ENCODE measurements at regions not wholly inside any gene's neighbourhood (a gene's known extent, or its start where the extent isn't known, plus 50 kb on each side); places are given as distances from the start of the nearest gene placed in this dataset.
A peak's percentile ranks its signal among the peaks of the same experiment; 100 is the strongest.
"Not testable (repeated sequence)": the region's sequence is repeated elsewhere in the genome, so short reads cannot be mapped to it uniquely, and the experiment has no call there.

GRCh38 chr18:73340135-73340977, 472.6 kb upstream of the NETO1 start:
- H3K27ac ChIP-seq = no peak overlapping the region

GRCh38 chr18:73331212-73331772, 463.5 kb upstream of the NETO1 start:
- no peak overlapping the region for H3K27ac ChIP-seq
- TF ChIP-seq ZFX (IDR thresholded peaks at IDR 0.05; ENCODE audit: borderline replicate concordance) (no peak), CTCF (IDR thresholded peaks at IDR 0.05) (no peak)

More at GRCh38 chr18:73340135-73340977, 472.6 kb upstream of the NETO1 start:
- TF ChIP-seq ZFX (IDR thresholded peaks at IDR 0.05; ENCODE audit: borderline replicate concordance) = no peak
- TF ChIP-seq CTCF (IDR thresholded peaks at IDR 0.05) = no peak

GRCh38 chr18:73330106-73330505, 462.3 kb upstream of the NETO1 start:
- H3K27ac ChIP-seq = not testable (repeated sequence)

- not testable (repeated sequence) for H3K27ac ChIP-seq
These were observed 456.5 kb upstream of the NETO1 start for GRCh38 chr18:73324187-73324831.

- H3K27ac ChIP-seq = peak overlapping the region; percentile 81
- TF ChIP-seq CTCF (IDR thresholded peaks at IDR 0.05) (no peak), ZFX (IDR thresholded peaks at IDR 0.05; ENCODE audit: borderline replicate concordance) (no peak)
These were observed 451.1 kb upstream of the NETO1 start for GRCh38 chr18:73318739-73319479.

GRCh38 chr18:73316513-73316912, 448.7 kb upstream of the NETO1 start:
- H3K27ac ChIP-seq = peak overlapping the region; percentile 81; the same call in 1 of the 2 replicates

GRCh38 chr18:73315381-73315780, 447.6 kb upstream of the NETO1 start:
- no peak for TF ChIP-seq CTCF (IDR thresholded peaks at IDR 0.05)
- TF ChIP-seq ZFX (IDR thresholded peaks at IDR 0.05; ENCODE audit: borderline replicate concordance) = no peak

More at GRCh38 chr18:73316513-73316912, 448.7 kb upstream of the NETO1 start:
- no peak for TF ChIP-seq CTCF (IDR thresholded peaks at IDR 0.05)

GRCh38 chr18:73313476-73313875, 445.7 kb upstream of the NETO1 start:
- TF ChIP-seq ZFX (IDR thresholded peaks at IDR 0.05; ENCODE audit: borderline replicate concordance) = no peak
- TF ChIP-seq CTCF (IDR thresholded peaks at IDR 0.05) = no peak
- no peak overlapping the region for H3K27ac ChIP-seq

More at GRCh38 chr18:73315381-73315780, 447.6 kb upstream of the NETO1 start:
- peak overlapping the region; percentile 81; the same call in 1 of the 2 replicates for H3K27ac ChIP-seq

Measured in 22Rv1 (cell line).